Stimulated activated CD8-positive, alpha-beta memory T cell treated with anti-CD3 and anti-CD28 coated beads, Interleukin-4, amount 100 ng/mL, for 24 hours (primary cell): ENCODE measurements at regions not wholly inside any gene's neighbourhood (a gene's known extent, or its start where the extent isn't known, plus 50 kb on each side); places are given as distances from the start of the nearest gene placed in this dataset.

ENCODE experiments used
- DNase-seq: peaks from one replicate; pipeline ENCODE4 v3.0.0-alpha.2; 2020; ENCODE audit warnings: low read depth

DNA sequence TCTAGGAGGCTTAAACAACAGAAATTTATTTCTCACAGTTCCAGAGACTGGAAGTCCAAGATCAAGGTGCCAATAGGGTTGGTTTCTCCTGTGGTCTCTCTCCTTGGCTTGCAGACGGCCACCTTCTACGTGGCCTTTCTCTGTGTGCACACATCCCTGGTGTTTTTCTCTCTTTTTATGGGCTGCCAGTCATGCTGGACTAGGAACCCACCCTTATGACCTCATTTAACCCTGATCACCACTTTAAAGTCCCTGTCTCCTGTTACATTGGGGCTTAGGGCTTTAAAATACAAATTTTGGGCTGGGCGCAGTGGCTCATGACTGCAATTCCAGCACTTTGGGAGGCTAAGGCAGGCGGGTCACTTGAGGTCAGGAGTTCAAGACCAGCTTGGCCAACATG, 157.1 kb downstream of the TLE1 start:
- no peak for DNase-seq

DNA sequence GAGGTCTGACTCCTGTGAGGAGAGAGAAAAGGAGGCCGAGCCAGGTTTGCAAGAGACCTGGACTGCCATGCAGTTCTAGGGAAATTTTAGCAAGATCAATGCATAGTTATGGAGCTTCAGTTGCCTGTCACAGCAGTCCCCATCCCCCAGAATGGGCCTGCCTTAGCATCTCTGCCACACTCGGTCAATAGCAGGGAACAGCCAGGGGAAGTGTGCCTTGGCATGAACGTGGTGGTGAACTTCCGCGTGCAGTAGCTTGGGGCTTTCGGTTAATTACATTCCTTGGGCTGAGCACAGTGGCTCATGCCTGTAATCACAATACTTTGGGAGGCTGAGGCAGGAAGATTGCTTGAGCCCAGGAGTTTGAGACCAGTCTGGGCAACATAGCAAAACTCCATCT, 157.8 kb downstream of the TLE1 start:
- DNase-seq: no peak

DNA sequence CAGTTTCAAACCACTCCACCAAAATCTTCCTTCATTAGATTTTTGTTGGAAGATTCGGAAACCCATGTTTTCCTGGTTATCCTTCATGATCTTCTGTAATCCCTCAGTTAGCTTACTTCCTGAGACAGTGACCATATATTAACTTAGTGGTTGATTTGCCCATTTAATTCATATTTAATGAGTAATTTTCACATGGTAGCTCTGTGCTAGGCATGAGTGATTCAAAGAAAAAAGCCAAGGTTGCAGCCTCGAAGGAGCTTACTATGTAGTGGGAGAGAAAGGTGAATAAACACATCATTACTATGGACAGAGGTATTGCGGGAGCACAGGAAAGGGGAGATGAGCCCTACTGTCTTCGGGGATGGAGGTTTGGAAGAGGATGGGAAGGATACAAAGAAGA, 158.5 kb downstream of the TLE1 start:
- DNase-seq: no peak

DNA sequence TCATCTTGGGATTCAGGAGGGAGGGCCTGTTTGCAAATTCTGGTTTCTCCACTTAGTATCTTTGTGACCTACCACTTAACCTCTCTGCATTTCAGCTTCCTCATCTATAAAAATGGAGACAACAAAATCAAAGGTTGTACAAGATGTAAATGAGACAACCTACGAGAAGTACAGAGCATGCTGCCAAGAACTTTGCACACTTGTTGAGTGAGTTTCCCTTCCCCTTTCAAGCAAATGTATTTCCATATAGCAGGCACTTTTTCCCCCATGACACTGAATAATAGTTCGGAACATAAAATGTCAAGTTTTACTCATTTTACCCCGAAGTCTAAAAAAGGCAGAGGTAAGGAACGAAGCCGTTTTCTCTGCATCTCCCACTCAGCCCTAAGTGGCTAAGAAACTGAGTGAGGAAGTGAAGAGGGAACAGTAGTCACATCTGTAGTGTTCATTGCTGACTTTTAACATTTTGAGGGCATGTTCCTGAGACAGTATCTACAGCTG, 159.0 kb downstream of the TLE1 start:
- DNase-seq: no peak

DNA sequence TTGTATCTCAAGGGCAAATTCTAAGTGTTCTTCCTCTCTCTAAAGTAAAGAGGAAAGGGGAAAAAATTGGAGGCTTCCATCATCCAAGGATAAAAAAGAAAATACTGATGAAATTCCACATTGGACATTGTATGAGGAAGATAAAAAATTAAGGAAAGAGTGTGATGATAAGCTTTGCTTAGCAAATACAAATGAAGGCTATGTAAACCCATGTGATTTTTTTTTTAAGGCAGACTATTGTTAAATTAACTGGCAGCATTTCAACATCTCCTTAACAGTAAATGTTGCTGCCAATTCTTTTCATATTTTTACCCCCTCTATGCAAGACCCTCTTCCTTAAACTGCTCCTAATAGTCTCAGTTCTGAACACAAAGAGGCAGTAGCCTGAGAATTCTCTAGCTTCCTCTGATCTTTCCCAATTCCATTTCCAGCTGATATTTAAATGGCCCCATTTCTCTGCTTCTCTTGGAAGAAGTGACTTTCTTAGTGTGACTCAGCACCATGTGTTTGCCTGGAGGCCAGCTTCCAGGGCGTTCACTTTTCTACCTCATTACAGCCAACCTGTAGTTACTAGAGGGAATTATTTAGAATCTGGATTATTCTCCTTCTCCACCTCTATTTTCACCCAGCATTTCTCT, 159.7 kb downstream of the TLE1 start:
- DNase-seq: no peak

DNA sequence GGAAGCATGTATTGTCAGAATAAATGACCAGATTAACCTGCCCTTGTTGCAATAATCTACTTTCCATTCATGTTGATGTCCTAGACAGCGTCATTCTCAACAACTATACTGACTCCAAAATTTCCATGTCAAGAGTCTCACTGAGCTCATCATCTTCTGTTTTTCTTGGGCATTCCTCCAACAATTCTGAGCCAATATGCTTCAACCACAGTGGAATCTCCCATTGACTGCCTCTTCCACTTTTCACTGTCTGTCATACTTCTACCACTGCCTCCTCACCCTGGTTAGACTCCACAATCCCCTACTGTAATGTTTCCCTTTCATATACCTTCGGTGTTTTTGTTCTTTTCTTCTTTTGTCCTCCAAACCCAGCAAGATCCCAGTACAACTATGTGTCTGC, 162.8 kb downstream of the TLE1 start:
- DNase-seq: no peak

DNA sequence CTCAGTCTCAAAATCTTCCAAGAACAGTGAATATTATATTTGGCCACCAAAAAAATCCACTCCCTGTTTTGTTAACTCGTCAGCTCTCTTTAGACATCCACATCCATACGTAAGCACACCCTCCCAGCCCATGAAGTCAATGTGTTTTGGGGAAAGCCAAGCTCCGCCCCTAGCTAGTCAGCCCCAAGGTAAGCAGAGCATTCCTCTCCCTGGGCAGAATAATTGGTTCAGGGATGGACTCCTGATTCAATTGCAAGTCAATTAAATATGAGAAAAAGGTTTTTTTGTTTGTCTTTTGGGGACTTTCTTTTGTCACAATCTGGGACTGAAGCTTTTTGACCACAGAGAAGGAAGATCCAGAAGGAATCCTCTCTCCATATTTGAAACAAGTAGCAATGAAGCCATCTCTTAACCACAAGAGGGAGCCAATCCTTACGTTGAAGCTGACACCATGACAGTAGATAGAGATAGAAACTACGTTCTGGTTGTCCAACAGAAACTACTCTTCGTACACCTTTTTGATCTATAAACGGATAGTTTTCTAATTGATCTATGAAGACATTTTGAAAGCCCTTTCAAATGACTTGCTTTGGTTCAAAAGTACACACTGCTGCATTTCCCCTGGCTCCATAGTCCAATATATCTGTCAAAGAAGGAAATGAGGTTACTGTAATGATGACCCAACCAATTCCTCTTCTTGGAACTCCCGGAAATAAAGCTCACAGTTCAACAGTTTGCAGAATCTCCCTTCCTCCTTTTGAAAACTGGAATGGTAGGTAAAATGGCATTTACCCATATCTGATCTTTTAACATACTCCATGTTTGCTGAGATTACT, 166.4 kb downstream of the TLE1 start:
- DNase-seq: no peak

DNA sequence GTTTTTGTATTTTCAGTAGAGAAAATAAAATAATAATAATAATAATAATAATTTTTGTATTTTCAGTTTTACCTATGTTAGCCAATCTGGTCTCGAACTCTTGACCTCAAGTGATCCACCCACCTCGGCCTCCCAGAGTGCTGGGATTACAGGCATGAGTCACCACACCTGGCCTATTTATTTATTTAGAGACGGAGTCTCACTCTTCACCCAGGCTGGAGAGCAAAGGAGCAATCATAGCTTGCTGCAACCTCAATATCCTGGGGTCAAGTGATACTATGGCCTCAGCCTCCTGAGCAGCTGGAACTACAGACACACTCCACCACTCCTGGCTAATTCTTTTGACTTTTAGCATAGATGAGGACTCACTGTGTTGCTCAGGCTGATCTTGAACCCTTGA, 167.5 kb downstream of the TLE1 start:
- no peak for DNase-seq

DNA sequence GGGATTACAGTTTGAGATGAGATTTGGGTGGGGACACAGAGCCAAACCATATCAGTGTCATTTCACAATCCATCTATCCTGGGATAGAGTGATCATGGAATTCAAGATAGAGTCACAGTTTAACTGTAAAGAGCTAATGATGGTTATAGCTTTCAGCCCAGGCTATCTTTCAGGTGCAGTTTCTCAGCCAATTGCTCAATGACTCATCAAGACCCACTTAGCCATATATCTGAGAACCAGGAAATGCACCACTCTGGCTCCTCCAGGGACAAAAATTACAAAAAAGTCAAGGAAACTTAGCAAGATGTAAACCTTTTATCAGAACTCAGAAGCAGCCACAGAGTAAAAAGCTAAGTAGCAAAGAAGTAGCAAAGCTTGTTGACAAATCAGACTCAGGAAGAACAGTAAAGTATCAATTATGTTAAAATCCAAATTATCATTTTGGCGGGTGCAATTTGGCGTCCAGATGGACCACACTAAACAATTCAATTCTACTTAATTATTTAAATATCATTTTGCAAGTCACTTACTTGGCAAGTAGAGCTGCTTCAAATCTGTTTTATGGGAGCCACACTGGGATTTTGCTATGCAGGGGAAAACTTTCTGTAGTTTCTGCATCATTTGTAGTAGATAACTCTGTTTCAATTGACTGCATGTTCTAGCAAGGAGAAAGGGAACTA, 169.4 kb downstream of the TLE1 start:
- no peak for DNase-seq

DNA sequence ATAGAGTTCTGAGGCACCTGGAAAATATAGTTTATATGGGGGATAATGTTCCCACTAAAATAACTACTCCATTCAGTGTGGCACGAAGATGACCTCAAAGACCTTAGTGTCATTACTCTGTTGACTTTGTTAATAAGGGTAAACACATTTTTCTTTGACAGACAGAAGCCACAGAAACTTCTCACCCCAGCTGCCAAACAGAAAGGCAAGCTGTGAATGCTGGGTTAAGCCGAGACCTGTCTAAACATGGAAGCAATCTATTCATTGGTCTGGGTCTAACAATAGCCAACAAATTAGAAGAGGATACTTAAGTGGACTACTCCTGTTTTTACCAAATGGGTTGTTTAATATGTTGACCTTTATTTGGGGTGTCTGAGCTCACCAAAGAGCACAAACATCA, 171.4 kb downstream of the TLE1 start:
- DNase-seq: no peak

DNA sequence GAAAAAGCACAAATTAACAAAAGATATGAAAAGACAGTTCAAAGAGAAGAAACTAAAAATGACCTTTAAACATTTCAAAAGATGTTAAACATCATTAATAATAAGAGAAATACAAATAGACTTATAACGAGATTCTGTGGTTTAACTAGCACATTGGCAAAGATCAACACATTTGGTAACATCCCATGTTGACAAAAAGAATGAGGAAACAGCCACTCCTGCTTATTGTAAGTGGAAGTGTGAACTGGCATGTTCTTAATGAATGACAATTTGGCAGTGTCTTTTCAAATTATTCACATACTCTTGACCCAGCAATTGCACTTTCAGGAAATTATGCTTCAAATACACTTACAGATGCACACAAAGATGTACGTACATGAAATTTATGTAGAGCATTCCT, 176.3 kb downstream of the TLE1 start:
- DNase-seq: no peak

DNA sequence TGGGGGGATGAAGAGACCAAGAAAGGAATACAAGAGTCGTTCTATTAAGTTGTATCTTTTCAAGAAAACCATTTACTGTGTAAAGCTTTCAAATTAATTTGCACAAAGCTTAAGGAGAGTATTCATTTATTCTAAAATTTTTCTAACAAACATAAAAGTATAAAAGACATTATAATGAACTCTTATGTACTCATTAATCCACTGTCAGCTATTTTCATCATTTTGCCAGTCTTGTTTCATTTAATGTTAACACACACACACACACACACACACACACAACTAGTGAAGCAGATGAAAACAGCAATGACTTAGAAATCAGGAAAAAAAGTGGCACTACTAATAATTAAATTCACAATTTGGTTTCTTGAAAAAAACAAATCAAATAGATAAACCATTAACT, 176.7 kb downstream of the TLE1 start:
- no peak for DNase-seq

DNA sequence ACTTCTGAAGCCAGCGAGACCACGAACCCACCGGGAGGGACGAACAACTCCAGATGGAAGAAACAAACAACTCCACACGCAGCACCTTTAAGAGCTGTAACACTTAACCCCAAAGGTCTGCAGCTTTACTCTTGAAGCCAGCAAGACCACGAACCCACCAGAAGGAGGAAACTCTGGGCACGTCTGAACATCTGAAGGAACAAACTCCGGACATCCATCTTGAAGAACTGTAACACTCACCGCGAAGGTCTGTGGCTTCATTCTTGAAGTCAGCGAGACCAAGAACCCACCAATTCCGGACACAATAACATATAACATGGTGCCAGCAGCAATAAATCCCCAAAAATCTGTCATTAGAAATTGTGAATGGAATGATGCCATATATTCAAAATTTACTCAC, 180.9 kb downstream of the TLE1 start:
- no peak for DNase-seq

DNA sequence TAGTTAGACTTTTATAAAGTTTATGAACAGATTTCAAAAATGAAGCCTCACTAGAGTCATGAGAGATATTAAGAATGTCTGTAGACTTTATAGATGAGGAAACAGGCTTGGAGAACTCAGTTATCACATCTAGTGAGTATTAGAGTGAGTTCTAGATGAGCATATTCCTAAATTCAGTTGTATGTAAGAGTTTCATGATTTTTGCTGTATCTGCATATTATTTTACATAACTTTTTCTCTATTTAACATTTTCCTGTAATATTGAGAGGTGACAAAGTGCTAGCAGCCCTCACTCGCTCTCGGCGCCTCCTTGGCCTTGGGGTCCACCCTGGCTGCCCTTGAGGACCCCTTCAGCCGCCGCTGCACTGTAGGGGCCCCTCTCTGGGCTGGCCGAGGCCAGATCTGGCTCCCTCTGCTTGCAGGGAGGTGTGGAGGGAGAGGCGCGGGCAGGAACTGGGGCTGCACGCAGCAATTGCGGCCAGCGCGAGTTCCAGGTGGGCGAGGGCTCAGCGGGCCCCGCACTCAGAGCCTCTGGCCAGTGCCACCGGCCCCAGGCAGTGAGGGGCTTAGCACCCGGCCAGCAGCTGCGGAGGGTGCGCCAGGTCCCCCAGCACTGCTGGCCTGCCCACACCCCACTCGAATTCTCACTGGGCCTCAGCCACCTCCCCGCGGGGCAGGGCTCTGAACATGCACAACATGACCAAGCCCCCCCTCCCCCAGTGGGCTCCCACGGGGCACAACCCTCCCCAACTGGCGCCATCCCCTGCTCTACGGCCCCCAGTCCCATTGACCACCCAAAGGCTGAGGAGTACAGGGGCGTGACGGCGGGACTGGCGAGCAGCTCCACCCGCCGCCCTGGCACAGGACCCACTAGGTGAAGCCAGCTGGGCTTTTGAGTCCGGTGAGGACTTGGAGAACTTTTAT, 182.1 kb downstream of the TLE1 start:
- DNase-seq: no peak

DNA sequence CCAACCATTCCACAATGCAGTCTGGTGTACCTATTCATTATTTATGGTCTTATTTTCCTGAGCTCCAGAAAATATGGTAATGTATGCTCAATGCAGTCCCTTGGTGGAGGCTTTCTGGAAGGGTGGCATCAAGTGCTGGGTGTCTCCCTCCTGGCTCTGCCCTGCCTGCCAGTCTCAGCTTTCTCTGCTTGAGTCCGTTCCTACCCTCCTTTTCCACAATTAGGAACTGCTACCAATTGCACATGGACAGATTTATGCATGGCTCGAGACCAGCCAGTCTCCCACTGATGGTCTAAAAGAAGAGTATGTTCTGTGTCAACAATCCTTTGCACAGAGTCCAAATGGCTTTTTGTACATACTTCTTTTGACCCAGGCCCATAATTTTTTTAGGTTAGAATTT, 189.8 kb downstream of the TLE1 start:
- DNase-seq: no peak

DNA sequence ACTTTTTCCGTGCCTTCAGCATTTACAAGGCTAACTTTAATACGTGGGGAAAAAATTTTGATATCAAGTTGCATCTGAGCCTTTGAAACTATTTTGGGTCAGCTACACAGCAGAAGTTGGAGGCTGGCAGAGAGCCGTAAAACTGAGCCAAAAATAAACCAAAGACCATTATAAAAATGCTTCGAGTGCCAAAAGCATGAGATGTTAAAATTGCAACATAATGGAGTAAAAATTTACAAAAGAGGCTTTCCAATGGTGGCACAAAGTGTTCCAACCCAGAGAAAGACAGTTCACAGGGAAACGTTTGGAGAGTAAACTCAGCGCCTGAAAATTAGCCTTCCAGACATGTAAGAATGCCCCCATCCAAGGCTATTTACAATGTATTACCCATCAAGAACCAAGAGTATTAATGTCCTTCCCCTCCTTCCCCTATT, 190.3 kb downstream of the TLE1 start:
- DNase-seq: no peak

DNA sequence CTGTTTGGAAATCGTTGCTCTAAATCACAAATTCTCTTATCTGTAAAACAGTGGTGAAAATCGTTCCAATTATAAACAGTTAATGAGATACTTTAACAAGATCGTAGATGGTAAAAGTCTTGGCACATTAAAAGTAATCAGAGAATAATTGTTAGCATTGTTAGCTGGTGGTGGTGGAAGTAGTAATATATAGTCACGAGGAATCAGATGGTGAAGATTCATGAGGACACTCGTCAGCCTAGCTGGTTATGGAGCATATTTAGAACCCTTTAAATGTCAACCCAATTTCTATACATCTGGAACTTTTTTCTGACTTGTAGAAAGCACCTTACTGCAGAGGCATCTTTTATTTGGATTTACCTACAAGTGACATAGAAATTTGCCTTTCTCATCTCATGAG, 190.8 kb downstream of the TLE1 start:
- no peak for DNase-seq

DNA sequence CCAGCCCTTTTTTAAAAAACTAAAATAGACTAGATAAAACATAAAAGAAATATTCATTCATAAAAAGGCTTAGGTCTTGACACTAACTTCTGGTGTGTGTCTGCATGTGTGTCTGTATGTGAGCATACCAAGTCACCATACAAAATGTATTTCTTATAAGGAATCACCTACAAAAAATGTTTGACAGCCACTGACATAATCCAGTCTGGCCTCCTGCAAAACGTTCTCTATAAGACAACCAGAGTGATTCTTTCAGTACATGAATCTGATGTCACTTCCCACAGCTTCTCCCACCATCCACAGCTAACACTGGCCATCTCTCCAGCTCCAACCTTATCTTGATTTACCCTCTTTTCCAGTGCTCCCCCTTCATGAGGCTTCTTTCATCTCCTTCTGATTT, 192.3 kb downstream of the TLE1 start:
- no peak for DNase-seq

DNA sequence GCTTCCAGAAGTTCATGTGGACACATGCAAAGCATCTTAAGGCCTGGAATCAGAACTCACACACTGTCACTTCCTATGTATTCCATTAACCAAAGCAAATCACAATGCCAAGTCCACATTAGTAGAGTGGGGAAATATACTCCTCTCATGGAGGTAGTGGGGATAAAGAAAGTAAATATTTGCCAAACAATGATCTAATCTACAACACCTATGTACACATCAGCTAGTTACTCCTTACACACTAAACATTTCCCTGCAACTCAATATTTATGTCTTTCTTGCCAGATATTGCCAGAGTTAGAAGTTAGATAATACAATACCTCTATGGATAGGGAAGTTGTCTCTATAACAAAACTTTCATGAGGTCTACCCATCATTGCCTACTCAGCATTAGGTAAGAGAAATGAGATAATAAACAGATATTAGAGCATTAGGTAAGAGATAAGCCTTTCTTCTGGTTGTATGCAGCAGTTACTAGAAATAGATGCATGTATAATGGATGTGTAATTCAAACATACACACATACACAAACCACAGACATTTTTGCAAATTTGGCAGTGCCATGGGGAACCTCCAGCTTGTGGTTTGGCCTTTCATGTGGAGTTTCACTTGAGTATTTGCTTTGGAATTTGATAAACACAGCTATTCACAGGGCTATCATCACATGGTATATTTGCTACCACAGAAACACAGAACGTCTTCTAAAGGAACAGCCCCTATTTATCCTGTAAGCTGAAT, 196.5 kb downstream of the TLE1 start:
- DNase-seq: no peak

DNA sequence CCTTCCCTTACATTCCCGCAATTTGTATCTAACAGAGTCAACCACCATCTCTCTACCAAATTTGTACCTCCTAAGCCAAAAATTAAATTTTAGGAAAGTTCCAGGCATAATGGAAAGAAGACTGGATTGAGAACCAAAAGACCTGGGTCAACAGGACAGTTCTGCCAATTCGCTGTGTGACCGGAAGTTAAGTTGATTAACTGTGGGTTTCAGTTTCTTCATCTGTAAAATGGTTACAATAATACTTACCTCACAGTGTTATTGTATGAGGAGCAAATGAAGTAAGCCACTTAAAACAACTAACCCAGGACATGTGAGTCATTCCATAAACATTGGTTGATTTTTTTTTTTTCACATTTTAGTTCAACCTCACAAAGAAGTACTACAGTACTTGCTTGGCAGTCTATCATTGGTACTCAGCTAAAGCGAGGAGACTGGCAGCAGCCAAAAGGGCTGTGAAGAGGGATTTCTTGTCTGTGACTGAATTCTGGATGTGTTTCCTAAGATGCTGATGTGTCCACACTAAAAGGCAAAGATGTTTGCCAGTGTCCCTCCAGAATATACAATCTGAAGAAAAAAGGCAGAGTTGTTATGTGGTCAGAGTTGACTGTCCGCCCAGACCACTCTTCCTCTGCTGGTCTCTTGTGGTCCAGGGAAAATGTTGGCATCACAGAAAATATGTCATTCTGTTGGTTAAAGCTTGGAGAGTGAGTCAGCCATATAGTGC, 198.6 kb downstream of the TLE1 start:
- DNase-seq: no peak

DNA sequence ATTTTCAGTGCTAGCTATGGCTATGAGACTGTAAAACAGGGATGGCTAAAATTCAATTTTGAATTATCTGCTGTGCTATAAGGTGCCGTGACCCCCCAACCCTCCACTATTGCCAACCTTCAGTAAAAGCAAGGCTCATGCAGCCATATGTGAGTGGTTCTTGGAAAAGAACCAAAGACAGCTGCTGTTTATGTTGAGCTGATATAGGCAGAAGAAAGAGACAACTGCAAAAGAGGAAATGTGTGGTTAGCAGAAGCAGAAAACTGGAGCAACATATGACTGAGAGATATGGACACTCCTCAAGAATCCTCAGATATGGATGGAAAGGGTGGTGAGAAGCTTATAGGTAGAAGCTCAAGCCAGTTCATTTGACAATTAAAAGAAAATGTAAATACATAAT, 200.3 kb downstream of the TLE1 start:
- DNase-seq: no peak
